Glomerular endothelial cell (primary cell): ENCODE measurements at regions not wholly inside any gene's neighbourhood (a gene's known extent, or its start where the extent isn't known, plus 50 kb on each side); places are given as distances from the start of the nearest gene placed in this dataset.

ENCODE experiments used
- DNase-seq: peaks from one replicate; pipeline ENCODE4 v3.0.0-alpha.2; 2011; ENCODE audit warnings: low read depth, low spot score; ENCODE audit errors: extremely low read depth

DNA sequence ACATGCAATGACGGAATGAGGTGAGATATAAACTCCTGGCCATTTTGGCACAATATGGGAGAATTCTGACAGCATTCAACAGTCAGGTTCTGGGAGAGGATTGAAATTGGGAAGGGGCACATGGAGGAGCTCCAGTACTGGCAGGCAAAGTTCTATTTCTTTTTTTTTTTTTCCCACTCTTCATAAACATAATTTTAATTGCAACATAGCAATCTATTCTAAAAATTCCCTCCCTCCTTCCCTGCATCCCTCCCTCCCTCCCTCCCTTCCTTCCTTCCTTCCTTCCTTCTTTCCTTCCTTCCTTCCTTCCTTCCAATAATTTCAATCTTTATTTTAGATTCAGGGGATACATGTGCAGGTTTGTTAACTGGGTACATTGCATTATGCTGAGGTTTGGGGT is 93.2 kb downstream of the PTCSC3 start:
- no peak for DNase-seq

DNA sequence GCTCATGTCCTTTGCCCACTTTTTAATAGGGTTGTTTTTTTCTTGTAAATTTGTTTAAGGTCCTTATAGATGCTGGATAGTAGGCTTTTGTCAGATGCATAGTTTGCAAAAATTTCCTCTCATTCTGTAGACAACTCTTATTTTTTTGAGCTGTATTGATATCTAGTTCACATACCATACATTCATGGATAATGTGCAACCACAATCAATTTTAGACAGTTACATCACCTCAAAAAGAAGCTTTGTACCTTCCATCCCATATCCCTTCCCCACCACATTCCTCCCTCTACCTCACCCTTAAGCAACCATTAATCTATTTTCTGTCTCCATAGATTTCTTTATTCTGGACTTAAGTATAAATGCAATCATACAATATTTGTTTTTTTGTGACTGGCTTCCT is 98.4 kb downstream of the PTCSC3 start:
- no peak for DNase-seq

DNA sequence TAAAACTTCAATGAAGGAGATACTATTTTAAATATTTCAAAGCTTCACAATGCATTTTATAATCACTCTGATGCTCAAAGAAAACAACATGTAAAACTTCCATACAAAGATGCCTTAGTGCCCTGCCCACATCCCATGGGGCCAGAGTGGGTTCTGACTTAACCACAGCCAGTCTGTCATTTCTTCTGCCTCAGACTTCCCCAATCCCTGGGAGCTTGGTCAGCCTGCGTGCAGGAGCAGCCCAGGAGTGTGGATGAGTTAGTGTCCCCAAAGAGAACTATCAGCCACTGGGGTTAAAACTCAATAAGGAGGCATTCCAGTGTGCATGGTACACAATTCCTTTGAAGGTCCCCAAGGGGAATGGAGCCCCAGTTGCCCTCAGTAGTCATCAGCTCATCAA is 100.3 kb downstream of the PTCSC3 start:
- DNase-seq: no peak

DNA sequence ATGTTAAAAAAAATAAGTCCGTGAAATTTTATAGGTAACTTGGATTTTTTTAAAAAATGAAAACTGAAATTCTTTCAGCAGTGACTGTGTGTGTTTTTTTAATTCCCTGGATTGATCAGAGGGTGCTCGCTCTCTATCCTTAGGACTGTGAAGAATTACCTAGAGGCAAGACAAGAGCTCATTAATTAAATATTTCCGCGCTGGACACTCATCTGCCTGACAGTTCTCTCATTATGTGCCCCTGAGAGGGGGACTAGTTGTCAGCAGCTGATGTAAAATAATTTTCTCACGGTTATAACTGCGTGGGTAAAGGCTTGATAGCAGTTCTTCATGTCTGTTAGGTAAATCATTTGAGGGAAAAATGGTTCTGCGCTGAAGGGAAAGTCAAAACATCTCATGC is 101.3 kb downstream of the PTCSC3 start:
- DNase-seq: no peak

DNA sequence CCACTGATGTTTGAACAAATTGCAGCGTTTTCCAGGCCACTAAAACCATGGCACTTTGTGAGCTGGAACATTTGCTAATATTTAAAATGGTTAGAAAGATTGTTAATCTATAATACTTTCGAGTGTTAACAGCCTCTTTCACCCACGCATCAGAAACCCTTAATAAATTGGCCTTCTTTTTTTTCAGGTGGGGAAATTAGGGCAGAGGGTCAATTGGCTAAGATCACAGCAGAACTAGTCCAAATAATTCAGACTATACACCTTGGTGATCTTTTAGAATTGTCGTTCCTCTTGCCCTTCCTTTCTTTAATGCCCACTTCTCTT is 105.8 kb downstream of the PTCSC3 start:
- DNase-seq: no peak

DNA sequence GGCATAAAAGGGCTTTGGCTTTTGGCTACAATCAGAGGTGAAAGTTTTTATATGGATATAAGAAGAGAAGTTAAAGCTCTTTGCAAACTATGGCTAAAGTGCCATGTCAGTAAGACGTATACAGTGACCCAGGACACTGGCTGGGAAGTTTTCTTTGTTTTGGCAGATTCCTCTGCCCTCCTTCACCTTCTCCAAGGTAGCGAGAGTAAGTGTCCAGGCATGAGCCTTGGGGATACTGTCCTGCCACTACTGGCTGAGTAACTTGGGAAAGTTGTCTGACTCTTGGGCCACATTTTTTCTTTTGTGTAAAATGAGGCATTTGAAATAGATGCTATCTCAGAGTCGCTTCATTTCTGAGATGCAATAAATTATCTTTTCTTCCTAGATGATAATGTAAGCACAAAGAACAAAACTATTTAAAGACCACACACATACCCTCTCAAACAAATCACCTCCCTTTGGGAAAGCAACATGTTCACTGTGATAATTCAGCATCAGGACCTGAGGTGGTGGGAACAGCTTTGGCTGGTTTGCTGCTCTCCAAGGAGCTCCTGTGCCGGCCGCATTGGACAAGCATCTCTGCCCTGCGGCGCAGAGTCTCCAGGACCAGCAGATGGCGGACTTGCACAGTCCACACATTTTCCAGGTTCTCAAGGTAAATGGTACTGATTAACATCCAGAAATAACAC is 106.3 kb downstream of the PTCSC3 start:
- DNase-seq: peak; percentile 16

DNA sequence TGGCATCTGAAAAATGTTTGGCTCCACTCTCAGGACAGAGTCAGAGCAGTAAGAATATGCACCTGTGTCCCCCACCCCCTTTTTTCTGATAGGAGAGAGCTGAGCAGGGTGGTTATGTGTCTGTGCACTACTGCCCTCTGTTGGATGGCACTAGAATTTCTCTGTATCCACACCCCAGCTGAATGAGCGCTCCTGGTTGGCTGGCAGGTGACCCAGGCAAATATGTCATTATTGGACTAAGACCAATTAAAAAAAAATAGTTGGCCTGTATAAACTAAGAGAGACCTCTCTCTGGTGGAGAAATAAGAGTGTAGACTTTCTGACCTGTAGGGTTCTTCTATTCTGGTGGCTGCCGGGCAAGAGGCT is 107.0 kb downstream of the PTCSC3 start:
- DNase-seq: no peak

DNA sequence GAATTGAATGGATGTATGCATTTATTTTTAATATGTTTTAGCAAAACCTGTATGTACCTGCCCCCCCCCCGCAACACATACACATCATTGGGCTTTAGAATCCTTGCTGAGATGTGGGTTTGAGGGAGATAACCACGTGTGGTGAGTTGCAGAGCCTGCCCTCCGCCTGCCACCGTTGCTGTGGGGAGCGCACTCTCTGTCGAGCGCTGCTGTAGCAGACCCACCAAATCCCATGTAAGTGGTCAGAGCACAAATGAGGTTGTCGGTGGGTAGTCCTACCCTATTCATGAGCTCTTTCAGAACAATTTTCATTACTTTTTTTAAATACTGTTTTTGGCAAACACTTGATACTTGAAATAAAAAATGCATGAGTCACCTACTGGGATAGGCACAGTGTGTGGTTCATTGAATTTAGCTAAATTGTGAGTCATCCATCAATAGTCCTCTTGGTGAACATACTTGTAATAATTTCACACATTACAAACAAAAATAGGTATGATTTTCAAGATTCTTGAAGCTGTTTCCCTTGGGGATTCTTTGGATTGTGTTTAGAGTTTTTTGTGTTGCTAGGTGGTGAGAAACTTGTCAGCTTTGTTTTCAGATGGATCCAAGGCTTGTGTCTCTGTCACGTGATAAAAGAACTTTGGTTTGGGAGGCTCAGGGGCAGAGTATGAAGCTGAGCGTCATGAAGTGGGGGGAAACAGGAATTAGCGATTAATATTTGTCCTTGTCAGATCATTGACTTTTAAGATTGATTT is 107.6 kb downstream of the PTCSC3 start:
- no peak for DNase-seq

DNA sequence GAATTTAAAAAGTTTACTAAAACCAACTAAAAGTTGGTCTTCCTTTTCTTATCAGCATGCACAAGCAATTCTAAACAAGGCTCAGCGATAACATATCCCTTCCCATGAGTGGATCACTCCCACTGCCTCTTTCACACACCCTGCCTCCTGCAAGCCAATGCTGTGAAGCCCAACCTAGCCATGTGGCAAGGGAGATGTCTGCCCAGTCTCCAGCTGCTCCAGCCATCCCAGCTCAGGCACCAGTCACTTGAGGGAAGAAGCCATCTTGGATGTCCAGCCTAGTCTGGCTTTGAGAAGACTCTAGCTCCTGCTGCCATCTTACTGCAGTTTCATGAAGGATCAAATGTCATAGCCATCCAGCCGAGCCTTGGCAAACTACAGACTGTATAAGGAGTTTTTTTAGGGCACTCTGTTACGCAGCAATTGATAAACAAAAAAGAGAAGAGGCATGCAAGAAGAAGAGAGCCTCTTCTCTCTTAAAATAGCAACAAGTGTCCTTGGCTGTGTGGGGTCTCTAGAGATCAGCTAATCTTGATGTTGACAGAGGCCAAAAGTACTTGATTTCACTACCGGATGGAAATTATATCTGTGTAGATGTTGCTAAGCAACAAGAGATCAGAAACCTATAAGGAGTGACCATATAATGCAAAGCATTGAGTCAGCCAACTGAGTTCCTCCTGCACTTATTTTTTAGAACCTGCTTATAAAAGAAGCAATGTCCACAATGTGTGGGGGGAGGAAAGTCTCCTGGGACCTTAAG is 108.9 kb downstream of the PTCSC3 start:
- no peak for DNase-seq

DNA sequence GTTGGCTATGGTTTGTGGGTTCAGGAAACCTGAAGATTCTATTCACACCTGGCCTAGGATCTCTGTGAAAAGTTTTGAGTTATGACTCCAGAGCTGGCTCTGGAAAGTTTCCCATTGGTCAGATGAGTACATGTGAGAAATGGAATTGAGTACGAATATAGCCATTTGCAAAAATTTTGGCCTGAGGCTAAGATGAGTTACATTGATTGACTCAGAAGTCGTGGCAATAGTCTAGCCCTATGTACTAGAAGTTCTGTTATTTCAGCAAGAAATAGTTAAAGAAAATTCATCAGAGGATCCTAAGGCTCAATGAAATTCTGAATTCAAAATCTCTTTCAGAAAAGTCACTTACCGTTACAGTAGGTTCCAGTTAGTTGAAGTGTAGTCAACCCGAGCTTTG is 109.9 kb downstream of the PTCSC3 start:
- DNase-seq: no peak

DNA sequence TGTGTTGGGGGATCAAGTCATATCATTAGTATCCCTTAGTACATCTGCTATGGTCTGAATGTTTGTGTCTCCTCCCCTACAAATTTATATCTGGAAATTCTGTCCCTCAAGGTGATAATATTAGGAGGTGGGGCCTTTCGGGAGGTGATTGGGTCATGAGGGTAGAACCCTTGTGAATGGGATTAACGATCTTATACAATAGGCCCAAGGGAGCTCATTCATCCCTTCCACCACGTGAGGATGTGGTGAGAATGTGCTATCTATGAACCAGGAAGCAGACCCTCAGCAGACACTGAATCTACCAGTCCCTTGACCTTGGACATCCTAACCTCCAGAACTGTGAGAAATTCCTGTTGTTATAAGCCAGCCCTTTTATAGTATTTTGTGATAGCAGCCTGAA is 110.7 kb downstream of the PTCSC3 start:
- DNase-seq: no peak

DNA sequence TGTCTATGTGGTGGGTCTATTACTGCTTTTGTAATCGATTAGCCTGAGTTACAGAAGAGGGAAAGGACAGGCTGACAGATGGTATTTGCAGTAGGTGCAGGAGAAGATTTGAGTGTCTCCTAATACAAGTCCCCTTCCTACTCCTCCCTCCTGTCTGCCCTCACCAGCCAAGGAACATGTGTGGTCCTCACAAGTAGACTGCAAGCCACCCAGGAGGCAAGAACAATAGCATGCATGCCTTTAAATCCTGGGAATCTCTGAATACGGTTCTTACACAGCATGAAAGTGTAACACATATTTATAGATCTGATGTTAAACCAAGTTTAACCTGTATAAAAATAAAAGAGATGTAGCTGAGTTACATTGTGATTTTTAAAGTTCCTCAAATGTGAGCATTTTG is 117.0 kb downstream of the PTCSC3 start:
- no peak for DNase-seq

DNA sequence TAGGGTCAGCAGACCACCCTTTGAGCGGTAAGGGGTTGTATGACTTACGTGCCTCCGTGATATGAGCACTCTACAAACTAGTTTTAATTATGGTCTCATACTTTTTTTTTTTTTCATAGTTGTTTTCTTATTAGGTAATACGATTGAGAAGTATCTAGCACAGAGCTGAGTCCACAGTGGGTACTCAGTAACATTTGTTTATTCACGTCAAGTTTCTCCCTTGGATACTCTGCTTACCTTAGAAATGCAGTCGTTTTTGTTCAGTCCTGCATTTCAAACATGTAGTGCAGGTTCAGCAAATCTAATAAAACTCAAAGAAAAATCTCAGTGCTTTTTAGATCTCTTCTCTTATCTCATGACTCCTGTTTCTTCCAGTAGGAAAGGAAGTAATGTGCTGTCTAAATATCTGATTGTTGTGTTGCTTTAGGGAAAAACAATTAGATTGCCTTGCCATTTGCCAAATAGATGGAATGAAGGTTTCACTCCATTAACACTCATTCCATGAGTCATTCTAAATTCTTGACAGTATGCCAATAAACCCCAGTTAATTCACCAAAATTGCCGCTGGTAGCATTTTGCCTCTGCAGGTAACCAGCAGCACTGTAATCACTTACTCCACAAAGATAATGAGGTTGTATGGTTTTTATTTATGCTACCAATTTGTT is 118.9 kb downstream of the PTCSC3 start:
- no peak for DNase-seq

DNA sequence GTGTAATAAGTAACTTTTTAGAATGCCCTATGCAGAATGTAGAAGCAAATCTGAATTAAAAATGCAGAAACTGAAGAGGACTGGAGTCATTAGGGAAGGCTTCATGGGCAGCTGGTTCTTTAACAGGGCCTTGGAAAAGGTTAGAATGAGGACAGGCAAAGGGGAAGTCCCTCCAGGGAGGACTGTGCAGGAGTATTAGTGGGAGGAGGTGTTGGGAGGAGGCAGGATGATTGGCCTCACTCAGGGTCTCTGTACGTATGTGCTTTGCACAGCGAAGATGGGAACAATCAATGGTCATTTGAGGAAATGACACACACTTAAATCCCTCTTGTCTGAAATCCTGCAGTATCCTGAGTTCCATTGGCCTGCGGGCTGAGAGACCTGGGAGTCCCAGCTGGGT is 119.7 kb downstream of the PTCSC3 start:
- DNase-seq: no peak

DNA sequence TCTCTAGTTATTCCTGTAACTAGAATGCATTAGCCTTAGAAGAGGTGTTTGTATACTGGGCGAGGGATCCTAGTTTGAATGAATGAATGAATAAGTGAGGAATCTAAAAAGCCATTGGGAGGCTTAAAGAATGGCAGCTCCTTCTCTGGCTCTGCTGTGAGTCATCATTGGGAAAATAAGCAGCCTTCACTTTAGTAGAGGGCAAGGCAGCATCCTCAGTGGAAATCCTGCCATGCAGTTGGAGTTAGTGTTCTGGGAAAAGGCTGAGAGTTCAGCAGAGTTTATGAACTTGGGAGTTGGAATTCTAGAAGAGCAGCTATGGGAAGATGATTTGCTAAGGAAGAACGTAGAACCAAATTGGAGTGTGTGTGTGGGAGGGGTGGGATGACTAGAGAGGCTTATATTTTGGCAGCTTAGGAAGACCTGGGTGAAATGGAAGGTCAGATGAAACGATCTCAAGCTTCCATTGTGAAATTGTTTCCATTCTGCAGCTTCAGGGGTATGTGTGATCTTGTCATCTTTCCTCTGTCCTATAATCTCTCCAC is 120.8 kb downstream of the PTCSC3 start:
- no peak for DNase-seq

DNA sequence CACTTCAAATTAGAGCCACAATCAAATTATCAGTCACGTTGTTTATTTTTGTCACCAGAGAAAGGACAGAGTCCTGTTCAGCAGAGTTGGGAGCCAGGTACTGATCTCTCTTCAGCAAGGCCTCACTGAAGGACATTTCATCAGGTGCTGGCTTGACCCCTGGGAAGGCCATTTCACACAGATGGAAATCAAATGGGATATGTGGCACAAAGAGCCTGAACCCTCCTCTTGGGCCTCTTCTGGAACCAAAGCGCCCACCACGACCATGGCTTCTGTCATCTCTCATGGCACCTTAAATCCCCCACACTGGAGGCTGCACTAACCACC is 121.5 kb downstream of the PTCSC3 start:
- DNase-seq: no peak

DNA sequence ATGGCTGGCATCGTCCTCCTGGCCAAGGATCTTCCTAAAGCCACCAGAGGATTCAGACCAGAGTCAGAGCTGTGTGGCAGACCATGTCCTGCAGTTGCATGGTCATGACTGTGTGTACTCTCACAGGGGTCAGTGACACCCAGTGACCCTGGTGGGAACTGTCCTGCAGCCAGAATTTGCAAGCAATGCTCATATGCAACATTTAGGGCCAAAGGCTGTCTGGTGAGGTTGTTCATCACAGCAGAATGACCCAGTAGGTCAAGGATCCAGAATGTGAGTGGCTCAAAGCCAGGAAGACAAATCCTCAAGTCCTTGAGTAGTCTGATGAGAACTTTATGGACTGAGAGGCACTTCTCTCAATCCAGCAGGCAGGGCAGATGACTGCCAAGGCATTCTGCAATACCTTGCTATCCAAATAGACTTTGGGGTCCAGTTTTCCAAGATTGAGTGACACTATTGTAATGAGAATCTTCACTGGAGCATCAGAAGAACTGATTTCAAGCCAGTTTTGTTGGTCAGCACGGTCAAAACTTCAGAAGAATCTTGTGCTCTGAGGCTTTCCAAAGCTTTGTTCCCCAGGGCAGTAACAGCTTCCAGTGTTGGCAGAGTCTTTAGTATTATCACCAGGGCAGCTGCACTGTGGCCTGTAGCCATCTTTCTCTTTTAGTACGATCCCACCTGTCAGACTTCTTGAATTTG is 122.0 kb downstream of the PTCSC3 start:
- no peak for DNase-seq

DNA sequence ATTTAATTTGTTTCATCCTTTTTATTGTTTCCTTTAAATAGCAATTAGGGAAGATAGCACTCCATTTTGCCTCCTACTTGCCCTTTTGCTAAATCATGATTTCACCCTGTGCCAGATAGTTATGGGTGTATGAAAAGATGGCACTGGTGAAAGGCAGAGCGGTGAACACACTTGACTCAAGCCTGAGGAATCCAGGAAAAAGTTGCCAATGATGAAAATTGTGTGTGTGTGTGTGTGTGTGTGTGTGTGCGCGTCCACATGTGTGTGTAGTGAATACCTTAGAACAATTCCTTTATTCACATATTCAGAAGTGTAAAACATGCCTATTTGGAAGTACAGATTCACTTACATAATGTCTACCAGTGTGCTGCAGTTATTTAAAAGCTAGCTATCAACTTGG is 123.8 kb downstream of the PTCSC3 start:
- DNase-seq: no peak

DNA sequence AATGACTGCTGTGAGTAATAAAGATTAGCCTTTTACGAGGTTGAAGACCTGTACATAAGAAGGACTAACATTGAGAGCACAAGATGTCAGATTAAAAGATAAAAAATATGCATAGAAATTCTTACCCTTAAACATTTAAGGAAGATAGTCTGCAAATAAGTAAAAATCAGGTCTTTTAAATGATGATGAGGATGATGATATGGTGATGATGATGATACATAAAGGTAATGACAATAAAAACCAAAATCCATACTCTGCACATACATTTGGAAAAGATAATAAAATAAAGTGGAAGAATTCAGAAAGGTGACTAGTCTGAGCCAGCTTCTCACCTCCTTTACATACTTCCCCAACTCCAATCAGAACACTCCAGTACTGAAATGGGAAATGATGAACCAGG is 124.5 kb downstream of the PTCSC3 start:
- DNase-seq: no peak

DNA sequence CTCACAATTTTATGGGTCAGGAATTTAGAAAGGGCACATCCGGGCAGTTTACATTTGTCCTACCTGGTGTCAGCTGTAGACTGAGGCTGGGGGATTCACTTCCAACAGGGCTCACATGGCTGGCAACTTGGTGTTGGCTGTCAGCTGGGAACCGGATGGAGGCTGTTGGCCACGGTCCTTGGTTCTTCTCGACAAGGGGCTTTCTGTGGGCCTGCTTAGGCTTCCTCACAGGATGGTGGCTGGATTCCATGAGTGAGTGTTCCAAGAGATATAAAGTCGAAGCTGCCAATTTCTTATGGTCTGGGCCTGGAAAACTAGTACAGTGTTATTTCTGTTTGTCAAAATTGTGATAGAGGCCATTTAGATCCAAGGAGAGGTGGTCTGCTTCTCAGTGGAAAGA is 127.9 kb downstream of the PTCSC3 start:
- no peak for DNase-seq

DNA sequence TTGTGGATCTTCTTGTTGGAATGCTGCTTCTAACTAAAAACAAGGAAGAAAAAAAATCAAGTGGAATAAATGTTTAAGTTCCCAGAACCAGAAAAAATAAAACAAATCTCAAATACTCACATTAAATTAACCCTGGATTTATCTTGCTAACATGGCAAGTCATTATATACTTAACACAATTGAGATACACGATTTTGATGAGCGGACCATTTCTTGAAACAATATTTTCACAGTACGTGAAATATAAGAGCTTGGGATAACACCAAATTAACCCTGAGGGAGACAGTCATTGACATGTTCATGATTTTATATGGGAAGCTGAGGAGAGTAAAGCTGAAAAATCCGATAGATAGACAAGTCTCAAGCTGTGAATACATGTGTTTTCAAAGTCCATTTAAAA is 128.6 kb downstream of the PTCSC3 start:
- no peak for DNase-seq
